NCI-H2029 (cell line): ENCODE measurements at regions not wholly inside any gene's neighbourhood (a gene's known extent, or its start where the extent isn't known, plus 50 kb on each side); places are given as distances from the start of the nearest gene placed in this dataset.

Source experiments
- DNase-seq: peaks from one replicate; lab custom pipeline; 2025; lab: John Stamatoyannopoulos, UW

DNA sequence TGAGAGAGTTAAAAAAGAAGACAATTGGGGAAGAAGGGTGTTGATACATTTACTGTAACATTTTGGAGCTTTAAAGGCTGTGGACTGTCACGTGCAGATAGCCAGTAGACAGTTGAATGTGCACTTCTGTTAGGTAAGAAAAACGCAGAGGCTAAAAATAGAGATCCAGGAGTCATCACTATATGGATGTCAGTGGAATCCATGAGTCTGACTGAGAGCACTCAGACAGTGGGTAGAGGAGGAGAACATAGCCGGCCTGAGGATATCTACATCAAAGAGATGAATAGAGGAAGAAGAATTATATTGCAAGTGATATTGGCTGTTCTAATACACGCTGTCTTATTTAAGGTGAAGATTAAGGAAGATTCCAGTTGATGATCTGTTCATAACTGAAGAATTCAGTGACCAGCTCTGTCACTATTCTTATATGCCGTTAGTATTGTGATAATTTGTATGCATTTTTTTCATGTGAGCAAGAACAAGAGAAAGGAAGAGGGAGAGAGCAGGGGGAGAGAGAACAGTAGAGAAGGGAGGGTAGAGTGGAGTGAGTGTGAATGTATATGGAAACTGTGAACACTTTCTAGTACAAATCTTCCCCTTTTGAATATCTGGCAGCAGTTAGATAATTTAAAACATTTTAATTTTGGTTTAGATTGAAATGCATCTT, 344.8 kb downstream of the CHRM3 start:
- DNase-seq, result no peak

DNA sequence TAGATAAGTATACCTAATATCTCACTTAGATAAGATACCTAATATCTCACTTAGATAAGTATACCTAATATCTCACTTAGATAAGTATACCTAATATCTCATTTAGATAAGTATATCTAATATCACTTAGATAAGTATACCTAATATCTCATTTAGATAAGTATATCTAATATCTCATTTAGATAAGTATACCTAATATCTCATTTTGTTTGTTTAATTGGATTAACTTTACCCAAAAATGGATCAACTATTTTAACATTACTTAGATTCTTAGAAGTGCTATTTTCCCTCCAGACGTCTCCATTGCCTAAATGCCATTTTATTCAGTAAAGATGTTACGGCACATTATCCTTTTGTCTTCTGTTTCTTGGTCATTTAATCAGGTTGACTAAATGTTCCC, 346.4 kb downstream of the CHRM3 start:
- DNase-seq, result no peak

DNA sequence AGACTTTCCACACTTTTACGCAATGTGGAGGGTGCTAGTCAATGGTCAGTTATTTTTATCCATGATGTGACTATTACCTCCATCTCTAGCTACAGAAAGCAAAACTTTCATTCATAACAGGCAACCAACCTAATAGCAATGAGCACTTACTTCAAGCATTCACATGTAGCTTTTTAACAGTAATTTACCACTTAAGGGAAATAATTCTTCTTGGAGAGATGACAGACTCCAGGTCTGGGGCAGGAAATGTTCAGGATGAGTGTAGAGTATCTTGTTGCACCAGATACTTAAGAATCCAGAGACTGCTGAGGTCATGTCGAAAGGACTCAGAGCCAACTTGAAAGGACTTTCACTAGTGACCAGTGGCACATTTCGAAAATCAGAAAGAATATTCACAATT, 347.6 kb downstream of the CHRM3 start:
- no peak for DNase-seq

DNA sequence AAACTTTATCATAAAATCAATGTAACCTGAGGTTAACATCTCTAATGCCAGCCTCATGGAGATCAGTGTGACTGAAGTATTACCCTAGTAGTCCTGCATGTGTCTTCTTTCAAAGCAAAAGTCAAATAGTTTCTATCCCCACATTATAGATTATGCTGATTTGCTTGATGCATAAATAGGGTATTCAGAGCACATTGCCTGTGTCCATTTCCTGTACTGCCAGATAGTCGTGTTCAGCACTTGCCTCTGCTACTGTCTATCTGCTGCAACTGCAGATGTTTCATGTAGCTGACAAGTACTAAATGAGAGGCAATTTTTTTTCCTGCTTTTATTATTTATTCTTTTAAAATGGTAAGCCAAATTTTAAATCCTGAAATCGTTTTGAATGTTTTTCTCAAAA, 348.7 kb downstream of the CHRM3 start:
- DNase-seq, result no peak

DNA sequence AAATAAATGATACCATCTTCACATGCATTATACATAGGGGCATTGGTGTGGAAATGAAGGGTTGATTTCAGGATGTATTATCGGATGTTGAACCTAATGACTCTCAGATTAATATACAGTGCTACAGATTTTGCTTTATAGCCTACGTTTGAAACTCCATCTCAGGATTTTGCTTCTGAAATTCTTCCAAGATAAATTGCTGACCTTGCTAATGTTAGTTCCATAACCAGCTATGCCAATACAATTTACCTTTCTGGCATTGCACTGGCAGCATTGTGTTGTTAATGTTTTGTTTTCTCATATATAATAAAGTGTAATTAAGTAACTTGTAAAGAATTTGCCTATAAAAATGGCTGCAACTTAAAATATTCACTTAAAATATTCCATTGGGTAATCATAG, 350.1 kb downstream of the CHRM3 start:
- DNase-seq, result no peak

DNA sequence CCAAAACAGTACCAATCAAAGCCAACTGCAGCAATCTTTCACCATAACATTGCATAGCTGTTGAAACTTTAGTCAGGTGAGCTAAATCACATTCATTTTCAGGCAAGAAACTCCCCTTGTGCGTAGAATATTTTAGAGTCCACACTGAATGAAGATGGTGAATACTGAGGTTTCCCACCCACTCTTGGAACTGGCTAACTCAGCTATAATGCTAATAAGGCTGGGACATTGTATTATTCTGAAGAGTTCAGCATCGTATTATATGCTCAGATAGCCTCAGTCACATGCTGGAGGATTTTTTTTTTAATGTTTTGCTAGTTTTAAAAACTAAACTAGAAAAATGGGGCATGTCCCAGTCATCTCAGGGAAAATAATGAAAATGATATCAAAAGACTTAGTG, 352.3 kb upstream of the FMN2 start:
- no peak for DNase-seq

DNA sequence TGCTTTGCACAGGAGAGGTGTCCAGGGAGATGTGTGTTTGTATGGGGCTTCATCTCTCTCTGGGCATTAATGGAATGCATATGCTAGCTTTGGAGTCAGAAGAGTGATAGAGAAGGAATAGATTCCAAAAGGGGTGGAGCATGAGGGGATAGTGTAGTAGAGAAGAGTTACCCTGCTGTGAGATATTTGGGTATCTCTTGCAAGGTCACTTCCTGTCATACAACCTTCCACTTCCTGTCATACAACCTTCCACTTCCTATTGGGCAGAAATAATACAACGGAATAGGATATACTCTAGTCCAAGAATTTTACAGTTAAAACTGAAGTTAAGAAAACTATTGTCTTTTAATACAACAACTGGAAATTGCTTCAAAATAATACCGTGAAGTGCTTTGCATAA, 351.8 kb upstream of the FMN2 start:
- no peak for DNase-seq

DNA sequence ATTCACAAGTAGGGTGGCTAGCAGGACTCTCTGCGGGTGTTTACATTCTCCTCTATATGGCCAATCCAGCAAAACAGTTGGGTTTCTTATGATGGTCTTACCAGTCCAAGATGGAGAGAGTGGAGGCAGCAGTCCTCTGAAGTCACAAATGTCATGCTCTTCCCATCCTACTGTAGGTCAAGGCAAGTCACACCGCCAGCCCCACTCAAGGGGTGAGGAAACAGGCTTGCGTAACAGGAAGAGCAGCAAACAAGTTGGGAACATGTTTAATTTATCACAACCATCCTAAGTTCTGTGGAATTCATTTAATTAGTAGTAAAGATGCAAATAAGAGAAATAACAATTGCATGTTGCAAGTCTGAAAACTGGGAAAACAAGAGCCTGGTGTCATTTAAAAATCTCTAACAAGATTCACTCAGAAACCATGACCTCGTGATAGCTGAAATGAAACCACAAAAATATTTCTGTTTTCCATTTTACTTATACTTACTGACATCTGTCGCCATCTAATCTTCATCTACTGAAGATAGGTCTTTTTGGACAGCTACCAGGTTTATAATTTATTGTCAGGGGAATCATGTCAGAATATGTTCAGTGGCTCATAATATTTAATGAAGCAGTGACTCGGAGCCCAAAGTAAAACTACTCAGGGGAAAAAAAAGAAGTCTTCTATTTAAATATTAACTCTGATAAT, 349.1 kb upstream of the FMN2 start:
- DNase-seq, result no peak

DNA sequence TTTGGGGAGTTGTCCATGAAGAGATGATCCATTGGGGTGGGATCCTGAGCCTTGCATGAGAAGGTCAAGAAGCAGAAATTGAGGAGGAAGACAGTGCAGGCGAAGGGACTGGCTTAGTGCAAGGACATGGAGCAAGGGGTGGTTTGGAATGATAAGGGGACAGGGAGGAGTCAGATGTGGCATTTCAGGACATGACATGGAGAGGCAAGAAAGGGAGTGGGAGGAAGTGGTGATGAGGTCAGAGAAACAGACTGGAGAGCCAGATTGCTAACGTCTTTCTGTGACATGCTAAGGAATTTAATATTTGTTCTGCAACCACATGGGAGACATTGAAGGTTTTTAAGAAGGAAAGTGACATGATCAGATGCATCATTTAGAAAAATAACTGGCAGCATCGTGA, 346.8 kb upstream of the FMN2 start:
- DNase-seq, result no peak

DNA sequence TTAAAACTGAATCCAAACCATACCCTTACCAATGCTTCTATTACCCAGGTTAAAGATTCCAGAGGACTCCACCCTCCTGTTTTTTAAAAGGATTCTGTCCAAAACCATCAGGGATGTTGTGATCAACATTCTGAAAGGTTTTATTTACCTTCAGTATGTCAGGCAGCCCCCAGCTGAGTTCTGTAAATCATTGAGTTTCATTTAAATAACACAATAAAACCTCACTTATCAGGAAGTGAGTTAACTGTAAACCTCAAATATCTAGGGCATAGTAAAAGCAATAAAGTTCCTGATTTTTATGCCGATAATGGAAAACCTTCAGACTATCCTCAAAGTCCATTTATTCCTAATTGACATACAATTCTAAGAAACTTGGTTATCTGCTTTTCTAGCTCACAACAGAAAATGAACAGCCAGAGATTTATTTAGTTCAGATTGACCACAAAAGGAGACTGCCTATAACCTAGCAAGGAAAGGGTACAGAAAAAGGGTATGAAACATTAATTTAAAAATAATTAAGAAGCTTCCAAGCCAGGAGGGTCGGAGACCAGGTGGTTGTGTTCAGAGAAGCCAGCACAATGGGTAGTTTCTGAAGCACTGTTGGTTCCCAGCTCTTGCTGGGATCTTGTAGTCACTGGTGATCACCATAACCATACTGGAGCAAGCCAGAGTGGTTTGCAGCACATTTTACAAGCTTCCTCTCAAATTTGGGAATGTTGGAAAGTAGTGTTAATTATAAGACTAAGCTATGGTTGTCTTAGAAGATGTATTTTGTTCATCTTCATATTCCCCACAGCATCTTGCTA, 336.4 kb upstream of the FMN2 start:
- DNase-seq, result no peak

DNA sequence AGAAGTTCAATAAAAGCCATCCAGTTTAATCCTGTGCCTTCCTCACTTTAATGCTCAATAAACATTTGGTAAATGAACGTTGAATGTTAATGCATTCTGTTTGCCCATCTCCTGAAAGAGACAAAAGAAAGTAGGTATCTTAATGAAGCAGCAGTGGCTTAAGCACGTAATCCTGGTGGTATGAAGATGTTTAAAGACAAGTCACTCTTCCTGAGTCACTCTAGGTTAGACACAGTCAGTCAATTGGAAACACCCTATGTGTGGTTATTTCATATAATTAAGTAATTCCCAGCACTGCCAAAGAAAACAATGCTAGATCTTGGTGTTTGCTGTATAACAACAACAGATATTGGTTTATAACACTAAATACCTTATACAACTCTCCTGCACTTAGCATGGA, 334.0 kb upstream of the FMN2 start:
- DNase-seq, result no peak

DNA sequence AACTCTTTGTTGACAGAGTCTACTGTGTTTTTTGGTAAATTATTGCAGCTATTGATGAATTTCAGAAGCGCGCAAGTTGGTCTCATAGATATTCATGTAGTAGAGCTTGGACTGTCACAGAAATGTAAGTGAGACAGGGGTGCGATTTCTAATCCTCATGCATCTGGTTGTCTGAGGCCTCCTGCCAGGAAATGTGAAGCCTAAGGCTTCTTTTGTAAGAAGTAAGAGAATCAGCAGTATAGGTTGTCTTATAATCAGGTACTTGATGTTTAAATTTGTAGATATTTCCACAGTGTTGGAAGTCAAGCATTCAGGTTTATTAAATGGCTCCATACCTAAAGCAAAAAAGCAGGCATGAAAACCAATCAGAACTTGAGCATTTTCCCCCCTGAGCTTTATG, 332.9 kb upstream of the FMN2 start:
- DNase-seq, result no peak

DNA sequence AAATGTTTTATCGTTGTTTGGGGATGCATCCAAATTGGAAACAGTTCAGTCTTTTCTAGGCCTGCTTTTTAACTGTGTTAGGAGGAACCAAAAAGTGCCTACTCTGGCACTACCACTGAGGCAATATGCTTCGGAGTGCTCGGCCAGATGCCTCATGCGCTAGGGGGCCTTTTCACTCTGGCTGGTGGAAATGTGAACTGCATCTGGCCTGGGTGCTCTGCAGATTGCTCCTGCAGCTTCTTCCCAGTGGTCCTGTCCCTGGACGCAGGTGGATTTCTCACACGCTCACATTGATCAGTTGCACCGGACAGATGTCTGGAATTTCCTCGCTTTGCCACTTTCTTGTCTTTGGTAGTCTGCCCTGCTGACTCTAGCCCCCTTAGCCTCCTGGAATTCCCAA, 330.2 kb upstream of the FMN2 start:
- DNase-seq, result no peak

DNA sequence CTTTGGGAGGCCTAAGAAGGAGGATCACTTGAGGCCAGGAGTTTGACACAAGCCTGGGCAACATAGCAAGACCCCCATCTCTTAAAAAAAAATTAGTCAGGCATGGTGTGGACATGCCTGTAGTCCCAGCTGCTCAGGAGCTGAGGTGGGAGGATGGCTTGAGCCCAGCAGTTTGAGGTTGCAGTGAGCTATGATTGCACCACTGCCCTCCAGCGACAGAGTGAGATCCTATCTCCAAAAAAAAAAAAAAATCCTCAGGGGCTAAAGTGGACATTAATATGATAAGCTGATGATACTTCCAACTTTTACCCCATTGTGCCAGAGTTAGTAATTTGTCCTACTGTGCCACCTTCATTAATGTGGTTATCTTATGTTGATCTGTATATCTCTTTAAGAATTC, 327.8 kb upstream of the FMN2 start:
- DNase-seq, result no peak

DNA sequence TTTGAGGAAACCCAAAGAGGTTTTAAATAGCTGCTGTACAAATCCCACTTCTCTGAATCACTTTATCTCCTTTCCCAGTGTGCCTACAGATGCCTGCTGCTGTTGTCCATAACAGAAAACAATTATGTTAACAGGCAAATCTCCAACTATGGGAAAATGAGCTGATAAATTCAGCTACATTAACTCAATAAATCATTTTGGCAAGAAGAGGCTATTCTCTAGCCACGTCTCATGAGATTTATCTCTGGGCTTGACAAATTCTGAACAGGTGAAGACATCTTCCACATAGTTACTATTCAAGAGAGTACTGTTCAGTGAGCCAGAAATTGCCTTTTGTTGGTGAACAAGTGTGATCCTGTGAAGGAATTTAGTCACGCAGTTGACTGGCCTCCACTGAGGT, 327.1 kb upstream of the FMN2 start:
- DNase-seq, result no peak

DNA sequence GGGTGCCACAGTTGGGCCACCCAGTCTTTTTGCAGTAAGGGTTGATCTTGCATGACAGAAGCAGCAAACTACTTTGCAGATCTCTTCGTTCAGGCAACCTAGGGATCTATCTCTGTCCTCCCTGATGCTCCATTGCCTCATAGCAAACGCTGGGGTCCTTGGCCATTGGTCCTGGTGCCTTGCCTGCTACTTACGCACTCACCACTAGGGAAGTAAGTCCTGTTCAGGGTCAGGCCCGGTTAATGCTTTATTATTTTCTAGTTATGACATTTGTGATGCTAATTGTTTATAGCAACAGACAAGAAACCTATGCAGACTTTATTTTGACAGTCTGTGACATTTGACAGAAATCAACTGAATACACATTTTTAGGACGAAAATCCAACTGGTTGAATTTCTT, 326.5 kb upstream of the FMN2 start:
- DNase-seq, result no peak

DNA sequence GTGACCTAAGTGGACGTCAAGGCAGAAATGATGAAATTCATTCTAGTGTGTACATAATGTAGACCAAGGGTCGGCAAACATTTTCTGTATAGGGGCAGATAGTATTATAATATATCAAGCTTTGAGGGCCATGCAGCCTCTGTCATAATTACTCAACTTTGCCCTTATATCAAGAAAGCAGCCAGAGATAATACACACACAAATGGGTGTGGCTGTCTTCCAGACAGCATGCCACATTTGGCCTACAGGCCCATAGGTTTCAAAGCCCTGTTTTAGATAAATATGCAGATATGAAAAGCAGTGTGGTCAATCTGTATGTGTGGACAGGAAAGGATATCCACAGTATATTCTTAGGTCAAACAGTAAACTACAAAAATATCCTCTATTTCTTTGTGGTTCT, 320.1 kb upstream of the FMN2 start:
- no peak for DNase-seq

DNA sequence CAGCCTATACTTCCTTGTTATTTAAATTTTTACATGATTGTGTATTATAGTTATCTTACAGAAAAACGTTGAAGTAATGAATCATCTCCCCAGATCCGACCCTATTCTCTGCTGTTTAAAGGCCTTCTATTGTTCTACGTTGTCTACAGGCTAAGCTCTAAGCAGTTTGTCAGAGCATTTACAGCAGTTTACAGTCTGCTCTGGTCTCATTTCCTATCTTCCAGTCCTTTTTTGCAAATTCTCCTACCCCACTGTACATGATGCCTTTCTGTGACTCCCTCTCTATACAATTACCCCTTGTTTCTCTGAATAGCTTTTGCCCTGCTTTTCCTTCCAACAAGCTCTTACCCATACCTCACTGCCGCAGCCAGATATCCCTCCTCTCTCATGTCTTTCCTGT, 319.2 kb upstream of the FMN2 start:
- no peak for DNase-seq

DNA sequence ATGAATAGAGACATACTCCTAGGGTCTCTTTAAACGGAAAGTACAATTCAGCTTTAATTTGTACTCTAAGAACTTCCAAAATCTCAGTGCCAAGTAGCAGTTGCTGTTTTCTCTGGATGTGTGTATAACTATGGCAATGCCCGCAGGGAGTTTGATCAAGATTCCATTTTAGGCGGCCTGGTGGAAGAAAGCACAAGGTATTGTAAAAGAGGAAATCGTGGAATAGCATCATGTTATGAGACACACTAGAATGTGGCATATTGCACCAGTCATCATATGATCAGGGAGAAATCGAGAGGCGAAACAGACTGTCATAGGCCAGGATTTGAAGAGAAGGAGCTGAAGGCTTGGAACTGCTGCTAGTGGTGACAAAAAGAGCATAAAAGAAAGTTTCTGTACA, 316.2 kb upstream of the FMN2 start:
- DNase-seq, result no peak

DNA sequence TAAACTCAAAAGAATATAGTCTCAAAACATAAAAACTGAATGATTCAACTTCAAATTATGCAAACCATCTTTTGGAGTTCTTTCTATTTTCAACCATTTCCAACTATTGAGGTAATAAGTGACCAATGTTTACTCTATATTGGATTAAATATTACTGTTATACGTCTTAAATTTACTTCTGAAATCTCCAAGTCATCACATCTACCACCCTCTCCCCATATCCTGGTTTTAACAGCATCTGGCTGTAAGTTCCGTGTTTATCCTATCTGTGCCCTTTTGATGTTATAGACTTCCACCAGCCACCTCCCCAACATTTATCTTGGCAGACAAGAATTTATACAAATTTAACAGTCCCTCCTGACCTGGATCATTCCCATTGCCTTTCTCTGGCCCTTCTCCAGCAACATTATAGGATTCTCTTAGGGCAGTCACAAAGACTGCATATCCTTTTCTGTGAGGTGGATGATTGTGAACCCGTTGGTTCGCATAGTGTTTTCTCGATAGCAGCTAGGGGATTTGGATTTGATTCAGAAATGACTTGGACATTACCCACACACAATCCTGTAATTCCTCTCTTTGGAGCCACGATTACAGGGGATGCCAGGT, 313.4 kb upstream of the FMN2 start:
- no peak for DNase-seq

DNA sequence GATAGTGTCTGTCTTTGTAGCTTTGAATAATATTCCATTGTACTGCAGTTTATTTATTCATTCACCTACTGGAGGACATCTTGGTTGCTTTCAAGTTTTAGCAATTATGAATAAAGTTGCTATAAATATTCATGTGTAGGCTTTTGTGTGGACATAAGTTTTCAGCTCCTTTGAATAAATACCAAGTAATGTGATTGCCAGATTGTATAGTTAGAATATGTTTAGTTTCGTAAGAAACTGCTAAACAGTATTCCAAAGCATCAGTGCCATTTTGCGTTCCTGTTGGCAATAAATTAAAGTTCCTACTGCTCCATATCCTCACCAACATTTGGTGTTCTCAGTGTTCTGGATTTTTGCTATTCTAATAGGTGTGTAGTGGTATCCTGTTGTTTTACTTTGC, 311.7 kb upstream of the FMN2 start:
- DNase-seq, result no peak

DNA sequence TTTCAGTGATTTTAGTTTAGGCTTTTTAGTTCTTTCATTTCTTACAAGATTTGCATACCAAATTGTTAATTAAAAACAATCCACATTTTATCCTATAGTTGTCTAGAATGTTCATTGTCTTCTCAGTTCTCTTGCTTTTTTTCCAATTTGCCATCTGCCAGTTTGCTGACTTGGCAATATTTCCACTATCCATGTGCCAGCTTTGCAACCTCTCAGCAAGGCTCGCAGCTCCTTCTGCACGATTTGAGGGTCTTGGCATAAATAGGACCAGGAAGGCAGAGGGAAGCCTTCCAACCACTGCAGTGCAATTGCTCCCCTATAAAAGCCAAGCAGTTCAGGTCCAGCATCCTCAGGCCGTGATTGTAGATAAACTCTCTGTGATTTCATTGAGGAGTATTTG, 306.8 kb upstream of the FMN2 start:
- DNase-seq, result no peak

DNA sequence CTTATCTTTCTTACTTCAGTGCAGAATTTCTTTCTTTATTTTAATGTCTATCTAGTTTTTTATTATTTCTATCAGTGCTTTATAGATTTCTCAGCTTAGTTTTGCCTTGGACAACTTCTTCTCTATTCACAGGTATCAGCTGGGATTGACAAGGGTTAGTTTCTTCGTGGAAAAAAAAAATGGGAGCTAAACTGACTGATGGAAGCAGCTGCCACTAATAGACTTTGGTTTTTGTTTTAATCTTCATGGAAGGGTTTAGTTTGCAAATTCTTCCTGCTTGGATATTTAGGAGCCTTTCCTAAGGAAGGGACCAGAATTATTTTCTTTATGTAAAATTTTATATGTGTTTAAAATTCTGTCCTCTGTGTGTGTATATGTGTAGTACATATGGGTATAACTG, 306.1 kb upstream of the FMN2 start:
- DNase-seq, result no peak
